ENCODE measurements at regions not wholly inside any gene's neighbourhood (a gene's known extent, or its start where the extent isn't known, plus 50 kb on each side); places are given as distances from the start of the nearest gene placed in this dataset.

GRCh38 chr12:89932954-89933353 is 224.3 kb upstream of the ATP2B1 start:
- TF ChIP-seq CTCF (IDR thresholded peaks at IDR 0.05): no peak
- no peak for TF ChIP-seq POLR2A (IDR thresholded peaks at IDR 0.05)

Measured in thyroid gland (tissue), 4 donors.